A673 (cell line): ENCODE measurements at regions not wholly inside any gene's neighbourhood (a gene's known extent, or its start where the extent isn't known, plus 50 kb on each side); places are given as distances from the start of the nearest gene placed in this dataset.

Experiments used
- BruUV-seq: library from RNA; stranded (reverse); fragments of 400-500 nt; replicated peaks from 2 replicates; lab custom pipeline; 2021; lab: Mats Ljungman, UMichigan
- CTCF ChIA-PET: fragments of 300-600 bp; sonication (Branson Sonifier 250); formaldehyde crosslinking; loops from one replicate; lab custom pipeline; 2022; ENCODE audit warnings: antibody characterized with exemption; lab: Charles Lee
- POLR2A ChIA-PET: fragments of 300-600 bp; sonication (Branson Sonifier 250); formaldehyde crosslinking; loops from one replicate; lab custom pipeline; 2022; ENCODE audit warnings: antibody characterized with exemption; ENCODE audit not compliant: low non-redundant PET; lab: Charles Lee
- DNase-seq: peaks from one replicate; pipeline ENCODE4 v3.0.0-alpha.2; 2015; ENCODE audit warnings: low spot score
- H3K27ac ChIP-seq: fragments of 200-600 bp; sonication (generic); 2 replicates; pipeline ENCODE4 v1.5.1; 2016; ENCODE audit warnings: mixed run types, low read depth, mild to moderate bottlenecking, mixed read lengths, antibody characterized with exemption, low read length; ENCODE audit not compliant: poor library complexity, severe bottlenecking
- H3K27me3 ChIP-seq: fragments of 200-600 bp; sonication (generic); replicated peaks from 2 replicates; pipeline ENCODE4 v1.6.1; 2017; ENCODE audit warnings: mixed run types, low read depth, mild to moderate bottlenecking, mixed read lengths, antibody characterized with exemption, low read length; ENCODE audit not compliant: insufficient read depth, poor library complexity
- H3K36me3 ChIP-seq: fragments of 200-600 bp; sonication (generic); 2 replicates; pipeline ENCODE4 v1.6.1; 2016; ENCODE audit warnings: mixed run types, mild to moderate bottlenecking, mixed read lengths, antibody characterized with exemption, low read length; ENCODE audit not compliant: insufficient read depth, poor library complexity, severe bottlenecking
- H3K4me1 ChIP-seq: fragments of 200-600 bp; sonication (generic); 2 replicates; pipeline ENCODE4 v1.6.1; 2017; ENCODE audit warnings: mixed run types, mild to moderate bottlenecking, mixed read lengths, antibody characterized with exemption, low read length; ENCODE audit not compliant: insufficient read depth, poor library complexity, severe bottlenecking
- H3K4me3 ChIP-seq: fragments of 200-600 bp; sonication (generic); 2 replicates; pipeline ENCODE4 v1.5.1; 2016; ENCODE audit warnings: low read depth, mixed run types, mild to moderate bottlenecking, mixed read lengths, low read length; ENCODE audit not compliant: poor library complexity, severe bottlenecking
- H3K9me3 ChIP-seq: fragments of 200-600 bp; sonication (generic); 2 replicates; pipeline ENCODE4 v1.6.1; 2016; ENCODE audit warnings: mixed run types, low read depth, mild to moderate bottlenecking, mixed read lengths, antibody characterized with exemption, low read length; ENCODE audit not compliant: poor library complexity, severe bottlenecking
- EZH2 ChIP-seq: fragments of 200-600 bp; sonication (generic); IDR thresholded peaks from 2 replicates; pipeline ENCODE4 v1.6.1; 2017; ENCODE audit warnings: borderline replicate concordance, low read depth, mild to moderate bottlenecking, mixed read lengths, antibody characterized with exemption, low read length; ENCODE audit not compliant: poor library complexity, severe bottlenecking
- intact Hi-C: fragments of 100-400 bp; cut with micrococcal nuclease; formaldehyde crosslinking; loops from one replicate; pipeline ENCODE4 v1.10.0; 2022; ENCODE audit not compliant: unreplicated experiment
- TF ChIP-seq, protein P1 (sequence below): fragments of 300-800, 200-600 bp; sonication (generic); conservative IDR thresholded peaks from 2 replicates; pipeline ENCODE4 v1.5.1; 2017; ENCODE audit warnings: low read depth, mild to moderate bottlenecking, antibody characterized with exemption, low read length, moderate library complexity, mixed read lengths

DNA sequence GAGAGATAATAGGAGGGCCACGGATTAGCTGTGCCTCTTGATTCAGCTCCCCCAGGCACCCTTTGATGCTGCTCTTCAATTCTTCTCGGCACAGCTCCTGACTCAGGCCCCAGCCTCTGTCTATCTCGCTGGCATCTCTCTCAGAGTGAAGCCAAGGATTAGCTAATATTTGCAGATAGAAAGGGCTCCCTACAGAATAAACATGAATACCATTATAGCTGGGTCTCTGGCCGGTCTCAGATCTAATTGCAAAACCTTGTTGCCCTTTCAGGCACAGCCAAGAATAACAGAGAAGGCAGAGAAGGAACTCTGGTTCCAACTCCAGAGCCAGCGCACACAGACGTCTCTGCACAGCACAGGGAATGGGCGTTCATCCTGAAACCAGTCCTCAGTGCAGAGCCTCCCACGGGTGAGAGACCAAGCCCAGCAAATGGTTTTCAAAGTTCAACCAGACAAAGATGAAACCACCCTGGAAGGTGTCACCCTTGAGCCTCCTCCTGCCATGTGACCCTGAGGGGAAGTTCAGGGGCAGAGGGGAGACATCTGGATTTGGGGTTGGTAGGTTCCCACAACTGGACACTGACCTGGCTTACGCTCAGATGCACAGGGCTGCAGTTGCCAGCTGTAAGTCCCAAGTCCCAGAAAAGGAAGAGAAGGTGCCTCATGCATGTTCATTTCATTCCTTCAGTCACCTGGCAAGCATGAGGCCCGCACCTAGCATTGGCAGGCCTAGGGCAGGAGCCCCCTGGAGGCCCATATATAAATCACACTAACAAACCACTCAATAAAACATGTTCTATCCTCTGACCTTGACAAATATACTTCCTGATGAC lies 394.0 kb downstream of the NPHP4 start:
- POLR2A ChIA-PET = no interaction called here
- Histone ChIP-seq H3K36me3 (no peaks in the 10 kb centered on the region), H3K9me3 (no peaks in the 10 kb centered on the region), H3K27me3 (no peaks in the 10 kb centered on the region), H3K4me3 (no peak overlapping the region), H3K4me1 (no peaks in the 10 kb centered on the region), H3K27ac (no peak overlapping the region)
- no peak for DNase-seq
- intact Hi-C loops = no loop called here
- CTCF ChIA-PET = no interaction called here
- BruUV-seq = no TSS peak
- TF ChIP-seq, protein P1, sequence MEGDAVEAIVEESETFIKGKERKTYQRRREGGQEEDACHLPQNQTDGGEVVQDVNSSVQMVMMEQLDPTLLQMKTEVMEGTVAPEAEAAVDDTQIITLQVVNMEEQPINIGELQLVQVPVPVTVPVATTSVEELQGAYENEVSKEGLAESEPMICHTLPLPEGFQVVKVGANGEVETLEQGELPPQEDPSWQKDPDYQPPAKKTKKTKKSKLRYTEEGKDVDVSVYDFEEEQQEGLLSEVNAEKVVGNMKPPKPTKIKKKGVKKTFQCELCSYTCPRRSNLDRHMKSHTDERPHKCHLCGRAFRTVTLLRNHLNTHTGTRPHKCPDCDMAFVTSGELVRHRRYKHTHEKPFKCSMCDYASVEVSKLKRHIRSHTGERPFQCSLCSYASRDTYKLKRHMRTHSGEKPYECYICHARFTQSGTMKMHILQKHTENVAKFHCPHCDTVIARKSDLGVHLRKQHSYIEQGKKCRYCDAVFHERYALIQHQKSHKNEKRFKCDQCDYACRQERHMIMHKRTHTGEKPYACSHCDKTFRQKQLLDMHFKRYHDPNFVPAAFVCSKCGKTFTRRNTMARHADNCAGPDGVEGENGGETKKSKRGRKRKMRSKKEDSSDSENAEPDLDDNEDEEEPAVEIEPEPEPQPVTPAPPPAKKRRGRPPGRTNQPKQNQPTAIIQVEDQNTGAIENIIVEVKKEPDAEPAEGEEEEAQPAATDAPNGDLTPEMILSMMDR = 0 out of 2 replicates have a peak, but pooled peaks have one; percentile 27
- no peak for TF ChIP-seq EZH2

DNA sequence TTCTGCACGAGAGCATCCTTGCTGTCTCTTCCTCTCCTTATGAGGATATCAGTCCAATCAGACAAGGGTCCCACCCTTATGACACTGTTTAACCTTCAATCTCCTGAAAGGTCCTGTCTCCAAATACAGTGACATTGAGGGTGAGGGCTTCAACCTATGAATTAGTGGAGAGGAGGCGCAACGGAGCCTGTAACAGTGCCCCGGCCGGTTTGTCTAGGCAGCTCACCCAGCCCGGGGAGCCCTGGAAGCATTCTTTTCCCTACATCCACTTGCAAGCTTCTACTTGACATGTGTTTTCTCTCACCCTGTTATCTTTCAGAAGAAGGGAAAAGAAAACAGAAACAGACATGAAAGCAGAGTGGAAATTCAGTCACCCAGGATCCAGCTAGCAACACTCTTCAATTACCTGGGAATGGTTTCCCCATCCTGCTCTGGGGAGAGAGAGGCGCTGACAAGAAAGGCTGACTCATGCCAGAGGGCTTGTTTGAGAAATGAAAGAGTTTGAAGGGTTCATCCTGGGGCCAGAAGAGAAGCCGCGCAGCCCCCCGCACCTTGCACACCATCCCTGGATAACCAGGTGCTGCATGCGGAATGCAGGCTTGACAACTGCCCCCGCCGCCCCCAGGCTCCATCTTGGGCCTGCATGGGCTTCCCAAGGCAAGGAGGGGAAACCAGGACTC lies 394.9 kb downstream of the NPHP4 start:
- no peaks in the 10 kb centered on the region for H3K36me3 ChIP-seq
- no TSS peak for BruUV-seq
- CTCF ChIA-PET = no interaction called here
- H3K4me3 ChIP-seq = no peak overlapping the region
- no peak overlapping the region for H3K27ac ChIP-seq
- no peaks in the 10 kb centered on the region for H3K4me1 ChIP-seq
- H3K9me3 ChIP-seq = no peaks in the 10 kb centered on the region
- TF ChIP-seq EZH2 = no peak
- TF ChIP-seq, protein P1 = no peak
- no peaks in the 10 kb centered on the region for H3K27me3 ChIP-seq
- intact Hi-C loops = no loop called here
- DNase-seq = no peak
- POLR2A ChIA-PET = no interaction called here

DNA sequence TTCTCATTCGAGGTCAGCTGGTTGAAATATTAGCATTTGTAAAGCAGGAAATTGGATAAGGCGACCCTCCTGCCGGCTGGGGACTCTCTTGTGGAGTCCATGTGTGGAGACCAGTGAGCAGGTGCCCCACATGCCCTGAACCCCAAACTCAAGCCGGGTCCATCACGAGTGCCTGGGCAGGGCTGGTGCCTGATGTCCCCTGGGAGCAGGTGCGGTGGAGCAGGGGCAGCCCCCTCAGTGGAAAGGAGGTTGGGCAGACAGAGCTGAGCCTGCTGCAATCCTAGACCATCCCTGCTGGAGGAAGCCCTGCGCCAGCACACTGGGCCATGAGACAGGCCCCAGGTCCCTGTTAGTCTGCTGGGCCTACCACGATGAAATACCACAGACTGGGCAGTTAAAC lies 395.6 kb downstream of the NPHP4 start:
- TF ChIP-seq EZH2 = no peak
- TF ChIP-seq, protein P1 = no peak
- Histone ChIP-seq H3K9me3 (no peaks in the 10 kb centered on the region), H3K36me3 (no peaks in the 10 kb centered on the region), H3K4me1 (no peaks in the 10 kb centered on the region), H3K4me3 (no peak overlapping the region), H3K27ac (no peak overlapping the region), H3K27me3 (no peaks in the 10 kb centered on the region)
- no TSS peak for BruUV-seq
- ChIA-PET CTCF (no interaction called here), POLR2A (no interaction called here)
- intact Hi-C loops = no loop called here
- no peak for DNase-seq
